Endothelial cell of umbilical vein (primary cell): ENCODE measurements at regions not wholly inside any gene's neighbourhood (a gene's known extent, or its start where the extent isn't known, plus 50 kb on each side); places are given as distances from the start of the nearest gene placed in this dataset.

Source experiments
- BruUV-seq: library from RNA; stranded (reverse); fragments of 400-500 nt; replicated peaks from 2 replicates; lab custom pipeline; 2021; lab: Mats Ljungman, UMichigan
- CTCF ChIA-PET: fragments of 300-600, 350-600 bp; sonication (Branson Sonifier 250); formaldehyde crosslinking; loops from one replicate; lab custom pipeline; 2021; ENCODE audit warnings: antibody characterized with exemption, inconsistent platforms; lab: Charles Lee
- POLR2A ChIA-PET: fragments of 300-600, 350-600 bp; sonication (Branson Sonifier 250); formaldehyde crosslinking; loops from one replicate; lab custom pipeline; 2021; ENCODE audit warnings: antibody characterized with exemption, inconsistent platforms; lab: Charles Lee
- DNase-seq: peaks from one replicate; pipeline ENCODE4 v3.0.0-alpha.2; 2011; ENCODE audit warnings: low read depth, low spot score
- FAIRE-seq: peaks from 2 replicates; lab custom pipeline; 2011; peaks lifted over from hg19 to GRCh38; lab: Jason Lieb, UNC
- H2AFZ ChIP-seq: 2 replicates; pipeline ENCODE4 v1.6.0; 2012; ENCODE audit warnings: low read depth, low read length, control low read depth, inconsistent platforms
- H3K27ac ChIP-seq: 2 replicates; pipeline ENCODE4 v1.5.1; 2011; ENCODE audit warnings: low read depth, mild to moderate bottlenecking, control low read depth, low read length, moderate library complexity; ENCODE audit not compliant: insufficient read depth
- H3K27me3 ChIP-seq, 2 experiments: 2 replicates each; pipeline versions ENCODE4 v1.6.0 to v1.6.1; 2011; ENCODE audit warnings: low read length in 2 of 2, mixed read lengths in 1 of 2; ENCODE audit not compliant: control insufficient read depth in 2 of 2, insufficient read depth in 2 of 2
- H3K36me3 ChIP-seq, 2 experiments: 2 replicates in 1 of 2; 3 replicates in 1 of 2; pipeline ENCODE4 v1.5.1; 2011; ENCODE audit warnings: low read length in 2 of 2, mild to moderate bottlenecking in 1 of 2, moderate library complexity in 1 of 2; ENCODE audit not compliant: control insufficient read depth in 2 of 2, insufficient read depth in 2 of 2; ENCODE audit errors: extremely low read depth in 1 of 2
- H3K4me1 ChIP-seq: 3 replicates; pipeline ENCODE4 v1.5.1; 2011; ENCODE audit warnings: mild to moderate bottlenecking, low read length; ENCODE audit not compliant: control insufficient read depth, insufficient read depth; ENCODE audit errors: extremely low read depth
- H3K4me2 ChIP-seq: 2 replicates; pipeline ENCODE4 v1.6.1; 2011; ENCODE audit warnings: low read length, control low read depth, mixed read lengths; ENCODE audit not compliant: insufficient read depth
- H3K4me3 ChIP-seq, 3 experiments: fragments of 200-600 bp in 1 of 3; sonication (generic), shearing (Covaris generic) in 1 of 3; replicated peaks in 1 of 3; 2 replicates each; pipeline ENCODE4 v1.5.1; 2011 to 2016; ENCODE audit warnings: control low read depth in 3 of 3, low read length in 3 of 3, mild to moderate bottlenecking in 2 of 3, inconsistent platforms in 1 of 3, low read depth in 1 of 3, moderate library complexity in 1 of 3; ENCODE audit not compliant: insufficient read depth in 1 of 3
- H3K79me2 ChIP-seq: 2 replicates; pipeline ENCODE4 v1.6.0; 2012; ENCODE audit warnings: low read length, inconsistent platforms; ENCODE audit not compliant: control insufficient read depth, insufficient read depth
- H3K9ac ChIP-seq: replicated peaks from 2 replicates; pipeline ENCODE3; 2011; ENCODE audit warnings: low read length, control low read depth; ENCODE audit not compliant: insufficient read depth; ENCODE audit errors: extremely low read depth
- H3K9me1 ChIP-seq: replicated peaks from 3 replicates; pipeline ENCODE4 v1.6.0; 2011; ENCODE audit warnings: mild to moderate bottlenecking, low read length; ENCODE audit not compliant: control insufficient read depth, insufficient read depth; ENCODE audit errors: extremely low read depth
- H3K9me3 ChIP-seq: replicated peaks from 2 replicates; pipeline ENCODE4 v1.5.1; 2012; ENCODE audit warnings: low read length, inconsistent platforms; ENCODE audit not compliant: control insufficient read depth, insufficient read depth
- H4K20me1 ChIP-seq: replicated peaks from 2 replicates; pipeline ENCODE3; 2011; ENCODE audit warnings: mild to moderate bottlenecking, low read length; ENCODE audit not compliant: control insufficient read depth, insufficient read depth; ENCODE audit errors: extremely low read depth
- CTCF ChIP-seq, 2 donors: IDR thresholded peaks; 1 replicate in 1 of 2; 2 replicates in 1 of 2; pipeline ENCODE4 v1.5.1; 2011; ENCODE audit warnings: low read length in 2 of 2, mild to moderate bottlenecking in 2 of 2, moderate library complexity in 2 of 2, control low read depth in 1 of 2, inconsistent platforms in 1 of 2, low read depth in 1 of 2; ENCODE audit not compliant: insufficient read depth in 1 of 2; ENCODE audit errors: extremely low read depth in 1 of 2
- FOS ChIP-seq: IDR thresholded peaks from 2 replicates; pipeline ENCODE4 v1.6.1; 2011; ENCODE audit warnings: mild to moderate bottlenecking, low read length, moderate library complexity, borderline replicate concordance; ENCODE audit not compliant: insufficient read depth
- GATA2 ChIP-seq: IDR thresholded peaks from 2 replicates; pipeline ENCODE4 v1.7.0; 2011; ENCODE audit warnings: low read depth, mild to moderate bottlenecking, moderate library complexity, mixed read lengths, low read length; ENCODE audit not compliant: insufficient read length, insufficient read depth
- JUN ChIP-seq: IDR thresholded peaks from 2 replicates; pipeline ENCODE4 v1.6.1; 2011; ENCODE audit warnings: borderline replicate concordance, low read depth; ENCODE audit not compliant: insufficient read length, insufficient read depth
- MYC ChIP-seq: IDR thresholded peaks from one replicate; pipeline ENCODE4 v1.6.1; 2011; ENCODE audit warnings: mild to moderate bottlenecking, low read depth, low read length
- POLR2A ChIP-seq: IDR thresholded peaks from 2 replicates; pipeline ENCODE4 v1.6.1; 2012; ENCODE audit warnings: low read depth, mild to moderate bottlenecking, control low read depth, low read length
- POLR2AphosphoS5 ChIP-seq: IDR thresholded peaks from 2 replicates; pipeline ENCODE4 v1.6.1; 2012; ENCODE audit warnings: low read depth, mild to moderate bottlenecking, control low read depth, low read length, moderate library complexity; ENCODE audit not compliant: insufficient read depth
- dilution Hi-C: fragments of 300-500 bp; cut with MboI; formaldehyde crosslinking; loops from one replicate; pipeline ENCODE4 v1.15.0; 2019; ENCODE audit warnings: low sequenced_read_pairs; ENCODE audit not compliant: extremely low pct_ligation_motif_present
- intact Hi-C: fragments of 100-400 bp; cut with micrococcal nuclease; formaldehyde crosslinking; loops from one replicate; pipeline ENCODE4 v1.10.0; 2022
- TF ChIP-seq, protein P1 (sequence below): IDR thresholded peaks from 2 replicates; pipeline ENCODE4 v1.6.1; 2011; ENCODE audit not compliant: insufficient read depth, insufficient read length

- no peak for FAIRE-seq
- Histone ChIP-seq H3K79me2 (no peaks in the 10 kb centered on the region), H3K4me3 (no peak overlapping the region), H3K9me1 (no peaks in the 10 kb centered on the region), H3K4me2 (no peak overlapping the region), H2AFZ (no peak overlapping the region), H4K20me1 (no peaks in the 10 kb centered on the region), H3K36me3 (no peaks in the 10 kb centered on the region), H3K4me1 (no peaks in the 10 kb centered on the region), H3K27me3 (no peaks in the 10 kb centered on the region), H3K27ac (no peak overlapping the region), H3K9me3 (no peaks in the 10 kb centered on the region), H3K9ac (no peak overlapping the region)
- no peak for TF ChIP-seq POLR2AphosphoS5
- TF ChIP-seq CTCF (IDR thresholded peaks at IDR 0.05; ENCODE audit: extremely low read depth in 1 of 2, insufficient read depth in 1 of 2, low read depth in 1 of 2, low read length in 2 of 2), result no peak
- TF ChIP-seq, protein P1, sequence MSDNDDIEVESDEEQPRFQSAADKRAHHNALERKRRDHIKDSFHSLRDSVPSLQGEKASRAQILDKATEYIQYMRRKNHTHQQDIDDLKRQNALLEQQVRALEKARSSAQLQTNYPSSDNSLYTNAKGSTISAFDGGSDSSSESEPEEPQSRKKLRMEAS, result no peak
- TF ChIP-seq FOS, result no peak
- TF ChIP-seq GATA2, result no peak
- no peak for TF ChIP-seq POLR2A
- no peak for TF ChIP-seq MYC
- no peak for TF ChIP-seq JUN
- intact Hi-C loops (no loop called here), dilution Hi-C loops (no loop called here)
- CTCF ChIA-PET, result no interaction called here
- DNase-seq, result no peak
- BruUV-seq, result no TSS peak
- POLR2A ChIA-PET, result no interaction called here
Observed at GRCh38 chrX:94901849-94902248, 1227.8 kb downstream of the FAM133A start.
